ENCODE measurements at regions not wholly inside any gene's neighbourhood (a gene's known extent, or its start where the extent isn't known, plus 50 kb on each side); places are given as distances from the start of the nearest gene placed in this dataset.

DNA sequence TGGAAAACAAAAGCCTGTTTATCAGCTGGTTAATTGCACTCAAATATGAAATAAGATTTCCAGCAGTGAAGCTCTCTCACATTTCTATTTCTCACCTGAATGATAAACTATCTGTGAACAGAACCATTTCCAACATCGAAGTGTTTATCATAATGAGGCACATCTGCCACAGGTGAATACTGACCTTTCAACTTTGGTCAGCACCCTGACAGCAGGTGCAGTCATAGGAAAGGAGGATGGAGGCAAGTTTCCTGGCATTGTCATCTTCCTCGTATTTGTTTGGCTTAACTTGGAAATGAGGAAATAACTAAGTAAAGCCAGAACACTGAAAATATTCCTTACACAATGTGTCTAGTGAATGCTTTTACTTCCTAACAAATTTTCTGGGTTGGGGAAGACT lies 716.4 kb downstream of the NR2F1-AS1 start:
- no peak overlapping the region for H3K27ac ChIP-seq
- no peaks in the 10 kb centered on the region for H3K4me1 ChIP-seq
- no peak for DNase-seq
- H3K36me3 ChIP-seq: no peaks in the 10 kb centered on the region
- H3K4me3 ChIP-seq: no peak overlapping the region
- TF ChIP-seq, protein P1, sequence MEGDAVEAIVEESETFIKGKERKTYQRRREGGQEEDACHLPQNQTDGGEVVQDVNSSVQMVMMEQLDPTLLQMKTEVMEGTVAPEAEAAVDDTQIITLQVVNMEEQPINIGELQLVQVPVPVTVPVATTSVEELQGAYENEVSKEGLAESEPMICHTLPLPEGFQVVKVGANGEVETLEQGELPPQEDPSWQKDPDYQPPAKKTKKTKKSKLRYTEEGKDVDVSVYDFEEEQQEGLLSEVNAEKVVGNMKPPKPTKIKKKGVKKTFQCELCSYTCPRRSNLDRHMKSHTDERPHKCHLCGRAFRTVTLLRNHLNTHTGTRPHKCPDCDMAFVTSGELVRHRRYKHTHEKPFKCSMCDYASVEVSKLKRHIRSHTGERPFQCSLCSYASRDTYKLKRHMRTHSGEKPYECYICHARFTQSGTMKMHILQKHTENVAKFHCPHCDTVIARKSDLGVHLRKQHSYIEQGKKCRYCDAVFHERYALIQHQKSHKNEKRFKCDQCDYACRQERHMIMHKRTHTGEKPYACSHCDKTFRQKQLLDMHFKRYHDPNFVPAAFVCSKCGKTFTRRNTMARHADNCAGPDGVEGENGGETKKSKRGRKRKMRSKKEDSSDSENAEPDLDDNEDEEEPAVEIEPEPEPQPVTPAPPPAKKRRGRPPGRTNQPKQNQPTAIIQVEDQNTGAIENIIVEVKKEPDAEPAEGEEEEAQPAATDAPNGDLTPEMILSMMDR (IDR thresholded peaks at IDR 0.05): no peak
- ATAC-seq: no peak
- no peaks in the 10 kb centered on the region for H3K9me3 ChIP-seq
- no peak for FAIRE-seq
- intact Hi-C loops (cut with DNase I): no loop called here
- no peaks in the 10 kb centered on the region for H3K27me3 ChIP-seq
- WGBS, 2 donors: 19 to 31% methylated on average over 2 of the region's 2 CpGs

DNA sequence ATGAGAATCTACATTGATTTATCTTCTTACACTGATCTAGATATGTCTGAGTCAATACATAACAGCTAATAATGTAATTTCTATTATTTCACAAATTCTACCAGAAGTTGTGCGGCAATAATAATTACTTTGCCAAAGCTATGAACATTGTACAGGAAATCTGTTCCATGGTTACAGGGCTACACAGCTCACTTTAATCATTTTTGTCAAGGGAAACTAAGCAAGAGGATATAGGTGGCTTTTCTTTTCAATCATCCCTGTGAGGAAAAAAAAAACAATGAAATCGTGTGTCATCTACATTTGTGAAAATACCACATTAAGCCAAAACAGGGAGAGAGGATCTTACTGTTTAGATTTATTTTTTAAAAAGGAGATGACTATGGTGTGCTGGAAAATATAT lies 717.4 kb downstream of the NR2F1-AS1 start:
- FAIRE-seq (no peak), DNase-seq (no peak), ATAC-seq (no peak)
- H3K9me3 ChIP-seq: no peaks in the 10 kb centered on the region
- no peak overlapping the region for H3K27ac ChIP-seq
- intact Hi-C loops (cut with DNase I): no loop called here
- TF ChIP-seq, protein P1 (IDR thresholded peaks at IDR 0.05): no peak
- 64 to 69% methylated on average over 2 of the region's 2 CpGs for WGBS, 2 donors
- no peaks in the 10 kb centered on the region for H3K4me1 ChIP-seq
- no peaks in the 10 kb centered on the region for H3K27me3 ChIP-seq
- no peak overlapping the region for H3K4me3 ChIP-seq
- no peaks in the 10 kb centered on the region for H3K36me3 ChIP-seq

DNA sequence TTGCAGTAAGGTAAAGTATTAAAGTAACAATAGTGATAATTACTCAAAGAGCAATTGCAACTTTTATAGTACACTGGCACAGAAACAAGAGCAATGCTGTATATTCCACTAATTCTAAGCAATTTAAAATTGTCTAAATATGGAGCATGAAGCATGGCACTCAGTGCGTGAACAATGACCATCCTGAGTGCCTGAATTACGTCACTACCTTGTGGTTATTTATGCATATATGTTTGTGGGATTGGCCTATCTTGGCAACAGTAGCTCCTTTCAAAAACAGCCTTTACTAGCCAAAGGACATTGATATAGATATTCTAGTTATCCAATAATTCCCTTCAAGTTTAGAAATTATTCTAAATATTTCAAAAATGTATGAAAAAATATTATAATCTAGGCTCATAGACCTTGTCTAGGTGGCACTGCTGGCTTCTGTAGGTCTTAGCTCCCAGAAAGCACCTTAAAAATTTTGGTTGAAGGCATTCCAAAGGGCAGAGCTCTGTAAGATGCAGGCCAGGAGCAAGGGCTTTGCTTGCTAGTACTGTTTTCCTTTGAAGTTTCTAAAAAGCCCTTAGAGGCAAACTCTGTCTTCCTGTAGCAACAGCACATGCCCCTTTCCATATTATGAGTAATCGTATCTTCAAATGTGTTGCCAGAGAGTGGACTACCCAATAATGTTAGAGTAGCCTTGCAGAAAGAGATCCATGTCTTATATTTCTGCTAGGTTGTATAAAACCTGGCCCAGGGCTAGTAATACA lies 719.3 kb downstream of the NR2F1-AS1 start:
- 56 to 72% methylated on average over 3 of the region's 3 CpGs for WGBS, 2 donors
- no peaks in the 10 kb centered on the region for H3K36me3 ChIP-seq
- no peak for FAIRE-seq

DNA sequence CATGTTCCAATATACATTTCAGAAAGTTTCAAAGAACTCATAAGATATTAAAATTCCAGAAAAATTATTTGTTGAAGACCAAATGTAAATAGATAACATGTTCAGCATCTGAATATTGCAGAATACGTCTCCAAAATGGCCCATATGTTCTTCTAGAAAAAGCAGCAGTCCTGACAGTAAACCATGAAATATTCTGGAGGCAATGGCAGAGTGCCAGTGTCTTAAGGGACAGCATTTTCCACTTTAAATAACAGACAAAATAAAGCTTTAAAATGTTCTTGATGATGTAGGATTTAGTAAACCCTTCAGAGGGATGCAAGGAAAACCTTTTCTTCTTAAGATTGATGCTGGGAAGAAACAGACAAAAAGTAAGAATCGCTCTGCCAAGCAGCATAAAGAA lies 721.0 kb downstream of the NR2F1-AS1 start:
- Histone ChIP-seq H3K27me3 (no peaks in the 10 kb centered on the region), H3K4me1 (no peaks in the 10 kb centered on the region), H3K9me3 (no peaks in the 10 kb centered on the region), H3K4me3 (no peak overlapping the region), H3K27ac (no peak overlapping the region), H3K36me3 (no peaks in the 10 kb centered on the region)
- WGBS, 2 donors: 58 to 69% methylated on average over 2 of the region's 2 CpGs
- no peak for FAIRE-seq
- DNase-seq: no peak
- no peak for ATAC-seq
- intact Hi-C loops (cut with DNase I): no loop called here
- TF ChIP-seq, protein P1 (IDR thresholded peaks at IDR 0.05): no peak

More for the DNA sequence above, 719.3 kb downstream of the NR2F1-AS1 start:
- H3K9me3 ChIP-seq: no peaks in the 10 kb centered on the region
- no peak overlapping the region for H3K27ac ChIP-seq
- H3K4me3 ChIP-seq: no peak overlapping the region
- H3K4me1 ChIP-seq: no peaks in the 10 kb centered on the region
- intact Hi-C loops (cut with DNase I): no loop called here
- TF ChIP-seq, protein P1 (IDR thresholded peaks at IDR 0.05): no peak
- no peaks in the 10 kb centered on the region for H3K27me3 ChIP-seq
- ATAC-seq (no peak), DNase-seq (no peak)

DNA sequence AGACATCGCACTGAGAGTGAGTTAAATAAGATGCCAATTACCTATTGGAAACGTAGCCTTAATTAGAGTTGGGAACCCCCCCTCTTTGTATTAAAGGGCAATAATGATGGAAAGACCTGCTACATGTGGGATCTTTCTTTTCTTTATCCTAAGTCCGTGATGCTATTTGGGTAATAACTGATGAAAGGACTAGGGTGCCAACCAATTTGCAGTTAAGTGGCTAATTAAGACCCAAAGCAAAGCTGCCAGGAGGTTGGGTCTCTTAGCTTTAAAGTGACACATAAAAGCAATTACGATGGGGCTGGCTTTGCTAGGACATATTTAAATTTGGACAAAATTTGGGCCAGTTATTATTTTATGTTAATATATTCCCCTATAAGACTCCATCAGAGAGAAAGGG lies 728.8 kb downstream of the NR2F1-AS1 start:
- TF ChIP-seq, protein P1 (IDR thresholded peaks at IDR 0.05): no peak
- Histone ChIP-seq H3K4me3 (no peak overlapping the region), H3K27me3 (no peaks in the 10 kb centered on the region), H3K36me3 (no peaks in the 10 kb centered on the region), H3K4me1 (no peaks in the 10 kb centered on the region), H3K27ac (no peak overlapping the region), H3K9me3 (no peaks in the 10 kb centered on the region)
- ATAC-seq (no peak), FAIRE-seq (no peak), DNase-seq (no peak)
- intact Hi-C loops (cut with DNase I): no loop called here
- WGBS, 2 donors: 34 to 57% methylated on average over 4 of the region's 4 CpGs
